Ishikawa (cell line): ENCODE measurements at regions not wholly inside any gene's neighbourhood (a gene's known extent, or its start where the extent isn't known, plus 50 kb on each side); places are given as distances from the start of the nearest gene placed in this dataset.

Source experiments
- CEBPB ChIP-seq: IDR thresholded peaks from 2 replicates; pipeline ENCODE4 v1.6.1; 2012
- CREB1 ChIP-seq: IDR thresholded peaks from 2 replicates; pipeline ENCODE4 v1.6.1; 2012; ENCODE audit warnings: low read depth
- EGR1 ChIP-seq: IDR thresholded peaks from 2 replicates; pipeline ENCODE4 v1.6.1; 2012
- EP300 ChIP-seq: IDR thresholded peaks from 2 replicates; pipeline ENCODE4 v1.6.1; 2012; ENCODE audit warnings: borderline replicate concordance
- FOXM1 ChIP-seq: IDR thresholded peaks from 2 replicates; pipeline ENCODE4 v1.6.1; 2012; ENCODE audit warnings: low read depth, borderline replicate concordance
- NFIC ChIP-seq: IDR thresholded peaks from 2 replicates; pipeline ENCODE4 v1.6.1; 2012
- RAD21 ChIP-seq: IDR thresholded peaks from 2 replicates; pipeline ENCODE4 v1.6.1; 2012; ENCODE audit warnings: low read depth
- TAF1 ChIP-seq: IDR thresholded peaks from 2 replicates; pipeline ENCODE4 v1.6.1; 2012; ENCODE audit warnings: low read depth, mild to moderate bottlenecking
- TCF12 ChIP-seq: IDR thresholded peaks from 2 replicates; pipeline ENCODE4 v1.6.1; 2012; ENCODE audit warnings: low read depth
- TEAD4 ChIP-seq: IDR thresholded peaks from 2 replicates; pipeline ENCODE4 v1.6.1; 2012
- USF1 ChIP-seq: IDR thresholded peaks from 2 replicates; pipeline ENCODE4 v1.6.1; 2012
- YY1 ChIP-seq: IDR thresholded peaks from 2 replicates; pipeline ENCODE4 v1.6.1; 2012; ENCODE audit warnings: low read depth
- ZBTB7A ChIP-seq: IDR thresholded peaks from 2 replicates; pipeline ENCODE4 v1.6.1; 2012; ENCODE audit warnings: low read depth
- TF ChIP-seq, protein P1 (sequence below): IDR thresholded peaks from 2 replicates; pipeline ENCODE4 v1.6.1; 2012
- TF ChIP-seq, protein P2 (sequence below): IDR thresholded peaks from 2 replicates; pipeline ENCODE4 v1.6.1; 2012; ENCODE audit warnings: low read depth, mild to moderate bottlenecking

- TF ChIP-seq ZBTB7A (no peak), YY1 (no peak), TCF12 (no peak), EGR1 (no peak), NFIC (no peak), CEBPB (no peak), RAD21 (no peak)
- TF ChIP-seq, protein P1, sequence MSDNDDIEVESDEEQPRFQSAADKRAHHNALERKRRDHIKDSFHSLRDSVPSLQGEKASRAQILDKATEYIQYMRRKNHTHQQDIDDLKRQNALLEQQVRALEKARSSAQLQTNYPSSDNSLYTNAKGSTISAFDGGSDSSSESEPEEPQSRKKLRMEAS = no peak
These were observed 131.8 kb upstream of the UBE2E2 start for GRCh38 chr3:23071296-23071695.

GRCh38 chr3:23071758-23072157 is 131.4 kb upstream of the UBE2E2 start:
- no peak for TF ChIP-seq TCF12

- no peak for TF ChIP-seq EGR1
- TF ChIP-seq, protein P2, sequence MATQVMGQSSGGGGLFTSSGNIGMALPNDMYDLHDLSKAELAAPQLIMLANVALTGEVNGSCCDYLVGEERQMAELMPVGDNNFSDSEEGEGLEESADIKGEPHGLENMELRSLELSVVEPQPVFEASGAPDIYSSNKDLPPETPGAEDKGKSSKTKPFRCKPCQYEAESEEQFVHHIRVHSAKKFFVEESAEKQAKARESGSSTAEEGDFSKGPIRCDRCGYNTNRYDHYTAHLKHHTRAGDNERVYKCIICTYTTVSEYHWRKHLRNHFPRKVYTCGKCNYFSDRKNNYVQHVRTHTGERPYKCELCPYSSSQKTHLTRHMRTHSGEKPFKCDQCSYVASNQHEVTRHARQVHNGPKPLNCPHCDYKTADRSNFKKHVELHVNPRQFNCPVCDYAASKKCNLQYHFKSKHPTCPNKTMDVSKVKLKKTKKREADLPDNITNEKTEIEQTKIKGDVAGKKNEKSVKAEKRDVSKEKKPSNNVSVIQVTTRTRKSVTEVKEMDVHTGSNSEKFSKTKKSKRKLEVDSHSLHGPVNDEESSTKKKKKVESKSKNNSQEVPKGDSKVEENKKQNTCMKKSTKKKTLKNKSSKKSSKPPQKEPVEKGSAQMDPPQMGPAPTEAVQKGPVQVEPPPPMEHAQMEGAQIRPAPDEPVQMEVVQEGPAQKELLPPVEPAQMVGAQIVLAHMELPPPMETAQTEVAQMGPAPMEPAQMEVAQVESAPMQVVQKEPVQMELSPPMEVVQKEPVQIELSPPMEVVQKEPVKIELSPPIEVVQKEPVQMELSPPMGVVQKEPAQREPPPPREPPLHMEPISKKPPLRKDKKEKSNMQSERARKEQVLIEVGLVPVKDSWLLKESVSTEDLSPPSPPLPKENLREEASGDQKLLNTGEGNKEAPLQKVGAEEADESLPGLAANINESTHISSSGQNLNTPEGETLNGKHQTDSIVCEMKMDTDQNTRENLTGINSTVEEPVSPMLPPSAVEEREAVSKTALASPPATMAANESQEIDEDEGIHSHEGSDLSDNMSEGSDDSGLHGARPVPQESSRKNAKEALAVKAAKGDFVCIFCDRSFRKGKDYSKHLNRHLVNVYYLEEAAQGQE = no peak
- TF ChIP-seq TEAD4 = no peak
- no peak for TF ChIP-seq TAF1
- TF ChIP-seq YY1 = no peak
- no peak for TF ChIP-seq CEBPB
- no peak for TF ChIP-seq FOXM1
- TF ChIP-seq RAD21 = no peak
- TF ChIP-seq TCF12 = no peak
- no peak for TF ChIP-seq NFIC
- no peak for TF ChIP-seq ZBTB7A
These were observed 130.4 kb upstream of the UBE2E2 start for GRCh38 chr3:23072693-23073092.

- TF ChIP-seq CREB1 (no peak), CEBPB (no peak), USF1 (no peak), EP300 (no peak), TEAD4 (no peak), TAF1 (no peak), RAD21 (no peak)
- TF ChIP-seq, protein P1 = no peak
- TF ChIP-seq, protein P2 = no peak
These were observed 129.3 kb upstream of the UBE2E2 start for GRCh38 chr3:23073724-23074305.

DNA sequence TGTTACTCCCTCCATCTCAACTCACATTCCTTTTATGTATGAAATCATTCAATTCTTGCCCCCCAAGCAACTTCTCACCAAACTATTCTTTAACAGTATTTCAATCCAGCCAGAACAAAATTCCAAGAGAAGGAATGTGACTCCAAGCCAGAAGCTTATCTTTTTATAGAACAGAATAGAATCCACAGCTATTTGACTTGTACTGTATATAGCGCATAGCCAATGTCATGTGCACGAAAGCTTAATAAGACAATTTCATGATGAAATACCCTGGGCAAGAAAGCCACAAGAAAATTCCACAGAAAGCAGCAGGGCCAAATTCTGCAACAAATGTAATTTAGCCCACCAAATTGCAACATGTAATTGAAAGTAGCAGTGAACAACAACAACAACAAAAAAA is 127.6 kb upstream of the UBE2E2 start:
- TF ChIP-seq ZBTB7A (no peak), TEAD4 (peak; percentile 48; the same call in 1 of the 2 replicates), NFIC (0 out of 2 replicates have a peak, but pooled peaks have one; percentile 20), CEBPB (no peak), YY1 (no peak), FOXM1 (no peak), CREB1 (no peak), USF1 (no peak)

GRCh38 chr3:23076437-23076836 is 126.7 kb upstream of the UBE2E2 start:
- TF ChIP-seq CREB1 (no peak), TCF12 (no peak), NFIC (no peak), CEBPB (no peak), TAF1 (no peak), RAD21 (no peak), USF1 (no peak), TEAD4 (no peak)
